ENCODE measurements at regions not wholly inside any gene's neighbourhood (a gene's known extent, or its start where the extent isn't known, plus 50 kb on each side); places are given as distances from the start of the nearest gene placed in this dataset.

GRCh38 chr12:74468401-74468800, 69.2 kb upstream of the ATXN7L3B start:
- H3K4me3 Mint-ChIP-seq: no peak overlapping the region
- no peak for DNase-seq (ENCODE audit: extremely low spot score, unreplicated experiment)
- no peaks in the 10 kb centered on the region for H3K4me1 Mint-ChIP-seq (ENCODE audit: unreplicated experiment)
- no peaks in the 10 kb centered on the region for H3K36me3 Mint-ChIP-seq
- H3K27me3 Mint-ChIP-seq: peaks cover 3% of the 10 kb centered on the region
- no peak for TF ChIP-seq CTCF (conservative IDR thresholded peaks at IDR 0.05)
- H3K27ac Mint-ChIP-seq: no peak overlapping the region
- H3K9me3 Mint-ChIP-seq: no peaks in the 10 kb centered on the region

DNA sequence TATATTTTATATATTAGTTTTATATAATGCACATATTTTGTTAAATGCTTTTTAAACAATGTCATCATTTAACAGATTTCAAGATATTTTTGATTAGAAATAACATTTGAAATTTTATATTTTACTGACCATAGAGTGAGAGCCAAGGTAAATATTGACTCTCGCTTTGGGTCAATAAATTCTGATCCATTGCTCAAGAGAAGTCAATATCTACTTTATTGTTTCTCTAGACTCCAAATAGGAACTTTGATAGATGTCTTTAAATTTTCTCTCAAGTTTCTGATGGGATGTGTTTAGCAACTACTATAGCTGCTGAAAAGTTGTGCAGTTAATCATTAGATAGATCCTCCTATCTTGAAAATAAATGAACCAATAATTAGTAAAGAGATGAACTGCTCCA, 61.4 kb upstream of the ATXN7L3B start:
- H3K36me3 Mint-ChIP-seq: no peaks in the 10 kb centered on the region
- no peak for TF ChIP-seq CTCF (conservative IDR thresholded peaks at IDR 0.05)
- DNase-seq (ENCODE audit: extremely low spot score, unreplicated experiment): no peak
- H3K9me3 Mint-ChIP-seq: no peaks in the 10 kb centered on the region
- H3K27ac Mint-ChIP-seq: no peak overlapping the region
- no peaks in the 10 kb centered on the region for H3K27me3 Mint-ChIP-seq
- H3K4me1 Mint-ChIP-seq (ENCODE audit: unreplicated experiment): no peaks in the 10 kb centered on the region
- H3K4me3 Mint-ChIP-seq: no peak overlapping the region

GRCh38 chr12:74481078-74481477, 56.6 kb upstream of the ATXN7L3B start:
- no peak for TF ChIP-seq CTCF (conservative IDR thresholded peaks at IDR 0.05)
- Mint-ChIP-seq H3K27ac (no peak overlapping the region), H3K9me3 (no peaks in the 10 kb centered on the region), H3K36me3 (no peaks in the 10 kb centered on the region), H3K4me3 (no peak overlapping the region), H3K27me3 (no peaks in the 10 kb centered on the region), H3K4me1 (ENCODE audit: unreplicated experiment) (no peaks in the 10 kb centered on the region)
- DNase-seq (ENCODE audit: extremely low spot score, unreplicated experiment): no peak

DNA sequence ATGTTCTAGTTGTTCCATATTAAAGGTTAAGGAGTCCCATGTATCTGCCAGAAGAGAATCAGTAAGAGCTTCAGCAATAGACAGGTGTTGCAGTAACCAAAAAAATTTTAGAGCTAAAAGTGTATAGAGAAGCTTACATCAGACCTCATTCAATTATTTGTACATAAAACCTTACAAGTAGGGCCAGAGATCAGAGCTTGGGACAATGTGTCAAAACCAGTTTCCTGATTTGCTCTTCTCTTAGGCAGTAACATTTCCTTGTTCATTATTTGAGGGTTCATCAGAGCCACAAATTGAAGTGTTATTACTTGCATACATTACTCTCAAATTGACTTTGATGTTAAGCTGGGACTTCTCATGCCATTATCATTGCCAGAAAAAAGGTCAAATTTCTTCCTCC, 55.5 kb upstream of the ATXN7L3B start:
- H3K4me3 Mint-ChIP-seq: no peak overlapping the region
- H3K36me3 Mint-ChIP-seq: no peaks in the 10 kb centered on the region
- H3K4me1 Mint-ChIP-seq (ENCODE audit: unreplicated experiment): no peaks in the 10 kb centered on the region
- DNase-seq (ENCODE audit: extremely low spot score, unreplicated experiment): no peak
- no peaks in the 10 kb centered on the region for H3K9me3 Mint-ChIP-seq
- H3K27me3 Mint-ChIP-seq: no peaks in the 10 kb centered on the region
- TF ChIP-seq CTCF (conservative IDR thresholded peaks at IDR 0.05): no peak
- no peak overlapping the region for H3K27ac Mint-ChIP-seq

- no peak for TF ChIP-seq CTCF (conservative IDR thresholded peaks at IDR 0.05)
- DNase-seq (ENCODE audit: extremely low spot score, unreplicated experiment): no peak
- Mint-ChIP-seq H3K4me3 (no peak overlapping the region), H3K9me3 (no peaks in the 10 kb centered on the region), H3K36me3 (no peaks in the 10 kb centered on the region), H3K4me1 (ENCODE audit: unreplicated experiment) (no peaks in the 10 kb centered on the region), H3K27me3 (no peaks in the 10 kb centered on the region), H3K27ac (no peak overlapping the region)
Measured at GRCh38 chr12:74483057-74483456, 54.6 kb upstream of the ATXN7L3B start.

All from type B pancreatic cell (in vitro differentiated cells).